GM21381 (cell line): ENCODE measurements at regions not wholly inside any gene's neighbourhood (a gene's known extent, or its start where the extent isn't known, plus 50 kb on each side); places are given as distances from the start of the nearest gene placed in this dataset.

ENCODE experiments used
- ATAC-seq: cut with Tn5 transposase; IDR thresholded peaks from one replicate; pipeline ENCODE4 v1.9.1; 2021; ENCODE audit warnings: mild to moderate bottlenecking, moderate library complexity; ENCODE audit not compliant: unreplicated experiment

DNA sequence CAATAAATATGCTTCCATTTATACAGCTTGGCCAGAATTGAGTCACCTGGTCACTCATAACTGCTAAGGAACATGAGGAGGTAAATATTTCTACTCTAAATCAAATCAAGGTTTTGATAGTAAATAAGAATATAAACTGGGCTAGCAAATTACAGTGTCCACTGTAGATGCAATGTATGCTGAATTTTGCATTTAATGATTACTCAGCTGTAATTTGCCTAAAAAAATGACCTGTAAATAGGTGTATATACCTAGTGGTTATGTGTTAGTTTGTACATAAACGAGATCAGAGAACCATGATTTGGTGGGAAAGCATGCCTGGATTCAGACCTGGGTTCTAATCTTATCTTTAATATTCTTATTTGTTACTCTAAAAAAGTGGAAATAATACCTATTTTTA lies 76.6 kb upstream of the CNTN1 start:
- no peak for ATAC-seq

DNA sequence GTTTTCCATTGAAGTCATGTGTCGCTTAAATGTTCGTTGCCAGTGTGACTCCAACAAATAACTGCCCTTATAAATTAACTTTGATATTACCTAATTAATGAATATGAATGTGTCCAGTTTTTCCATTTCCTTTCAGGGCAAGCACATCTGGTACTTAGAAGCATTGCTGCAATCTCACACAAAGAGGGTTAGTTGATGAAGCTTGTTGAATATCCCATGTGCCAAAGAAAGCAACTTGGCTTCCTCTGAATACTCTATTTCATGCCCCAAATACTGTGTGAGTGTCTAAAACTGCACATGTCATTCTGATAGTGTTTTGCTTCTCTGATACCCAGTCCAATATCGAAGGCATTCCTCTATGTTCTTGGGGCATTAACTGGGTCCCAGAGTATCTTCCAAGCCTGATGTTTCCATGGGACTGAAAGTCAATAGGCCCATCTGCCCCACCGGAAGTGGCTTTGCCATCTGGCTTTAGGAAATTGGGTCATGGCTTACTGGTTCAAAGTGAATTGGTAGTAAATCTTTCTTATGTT lies 75.8 kb upstream of the CNTN1 start:
- no peak for ATAC-seq

DNA sequence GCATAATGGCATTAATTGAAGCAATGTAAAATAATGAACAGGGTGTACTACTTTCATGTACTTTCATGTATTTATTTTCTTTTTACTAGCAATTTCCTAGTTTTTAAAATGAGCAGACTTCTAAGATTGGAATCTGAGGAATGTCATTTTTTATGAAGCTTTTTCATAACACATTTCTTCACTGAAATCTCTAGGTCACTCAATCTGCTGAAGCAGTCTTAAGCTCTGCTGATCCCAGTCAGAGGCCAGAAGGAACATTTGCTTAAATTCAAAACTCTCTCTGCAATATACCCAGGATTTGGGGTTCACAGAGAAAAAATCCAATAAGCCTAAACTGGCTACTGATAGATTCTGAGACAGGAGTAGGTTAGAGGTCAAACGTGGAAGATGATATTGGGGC lies 73.6 kb upstream of the CNTN1 start:
- ATAC-seq: no peak

DNA sequence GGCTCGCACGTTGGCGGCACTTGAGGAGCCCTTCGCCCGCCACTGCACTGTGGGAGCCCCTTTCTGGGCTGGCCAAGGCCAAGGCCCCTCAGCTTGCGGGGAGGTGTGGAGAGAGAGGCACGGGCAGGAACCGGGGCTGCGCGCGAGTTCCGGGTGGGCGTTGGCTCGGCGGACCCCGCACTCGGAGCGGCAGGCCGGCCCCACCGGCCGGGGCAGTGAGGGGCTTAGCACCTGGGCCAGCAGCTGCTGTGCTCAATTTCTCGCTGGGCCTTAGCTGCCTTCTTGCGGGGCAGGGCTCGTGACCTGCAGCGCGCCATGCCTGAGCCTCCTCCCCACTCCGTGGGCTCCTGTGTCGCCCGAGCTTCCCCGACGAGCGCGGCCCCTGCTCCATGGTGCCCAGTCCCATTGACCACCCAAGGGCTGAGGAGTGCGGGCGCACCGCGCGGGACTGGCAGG lies 71.6 kb upstream of the CNTN1 start:
- no peak for ATAC-seq

DNA sequence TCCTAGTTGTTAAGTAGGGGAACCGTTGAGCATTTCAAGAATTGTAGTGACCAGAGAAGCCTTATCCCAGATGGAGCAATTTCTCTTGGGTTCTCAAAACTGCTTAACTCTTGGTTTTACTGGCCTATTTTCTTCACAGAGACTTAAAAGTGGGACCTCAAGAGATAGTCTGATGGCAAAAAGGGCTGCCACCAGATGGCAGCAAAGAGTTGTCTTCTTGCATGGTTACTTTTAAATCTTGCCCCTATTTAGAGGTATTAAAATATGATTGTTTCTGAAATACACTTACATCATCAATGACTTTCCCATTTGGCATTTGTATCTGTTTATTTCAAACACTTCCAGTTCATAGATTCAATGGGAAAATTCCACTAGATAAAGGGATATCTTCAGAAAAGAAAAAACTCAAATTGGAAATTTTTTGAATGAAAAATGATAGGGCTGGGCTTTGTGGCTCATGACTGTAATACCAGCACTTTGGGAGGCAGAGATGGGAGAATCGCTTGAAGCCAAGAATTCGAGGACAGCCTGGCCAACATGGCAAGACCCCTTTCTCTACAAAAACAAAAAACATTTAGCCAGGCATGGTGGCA lies 69.9 kb upstream of the CNTN1 start:
- no peak for ATAC-seq

DNA sequence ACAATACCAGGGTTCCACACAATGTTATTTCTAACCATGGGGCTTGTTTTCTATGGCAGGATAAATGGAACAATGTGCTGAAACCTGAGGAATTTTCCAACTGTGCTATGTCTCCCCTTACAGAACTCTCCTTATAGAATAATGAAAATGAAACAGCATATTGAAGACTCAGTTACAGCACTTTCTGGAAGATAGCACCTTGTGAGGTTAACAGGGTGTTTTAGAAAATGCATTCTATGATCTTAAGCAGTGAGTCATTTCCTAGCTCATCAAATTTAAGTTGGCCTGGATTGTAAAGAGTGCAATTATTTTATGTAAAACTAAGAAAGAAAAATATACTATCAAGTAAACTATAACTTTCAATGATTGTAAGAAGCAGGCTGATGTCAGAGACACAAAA lies 60.1 kb upstream of the CNTN1 start:
- no peak for ATAC-seq

DNA sequence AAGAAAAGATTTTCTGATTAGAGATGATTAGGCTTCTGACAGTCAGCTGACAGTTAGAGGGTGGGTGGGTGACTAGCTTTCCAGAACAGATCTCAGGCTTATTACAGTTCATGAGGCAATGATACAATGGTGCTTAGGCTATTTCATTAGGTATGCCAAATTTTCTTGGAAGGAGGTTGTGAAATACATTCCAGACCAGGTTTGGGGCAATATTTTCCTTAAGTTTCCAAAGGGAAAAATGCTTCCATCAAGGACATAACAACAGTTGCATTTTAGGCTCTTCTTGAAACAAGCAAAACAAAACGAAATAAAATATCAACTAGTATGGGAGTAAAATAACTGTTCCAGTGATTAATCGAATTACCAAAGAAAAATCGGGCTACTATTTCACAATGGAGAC lies 59.3 kb upstream of the CNTN1 start:
- no peak for ATAC-seq

DNA sequence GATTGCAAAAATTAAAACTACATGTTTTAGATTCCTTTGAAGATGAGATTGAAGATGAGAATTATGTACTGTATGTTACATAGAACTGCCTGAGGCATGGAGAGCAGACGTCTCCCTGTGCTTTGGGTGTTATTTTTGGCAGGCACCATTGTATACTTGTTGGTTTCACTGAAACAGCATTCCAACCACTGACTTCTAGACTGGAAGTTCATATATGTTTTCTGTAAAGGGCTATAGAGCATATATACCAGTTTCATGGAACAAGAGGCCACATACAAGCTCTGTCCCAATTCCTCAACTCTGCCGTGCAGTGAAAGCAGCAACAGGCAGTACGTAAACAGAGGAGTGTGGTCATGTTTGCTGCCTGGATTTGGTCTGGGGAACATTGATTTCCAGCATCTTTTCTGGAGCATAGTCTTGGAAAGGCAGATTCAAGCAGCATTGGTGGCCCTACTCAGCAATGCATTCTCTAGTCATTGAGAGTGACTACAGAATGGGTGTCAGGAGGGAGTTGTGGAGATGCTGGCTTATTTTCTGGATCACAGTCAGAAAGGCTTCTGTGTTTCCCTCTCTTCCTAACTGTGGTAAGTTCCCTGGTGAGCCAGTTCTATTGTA lies 57.6 kb upstream of the CNTN1 start:
- ATAC-seq: no peak

DNA sequence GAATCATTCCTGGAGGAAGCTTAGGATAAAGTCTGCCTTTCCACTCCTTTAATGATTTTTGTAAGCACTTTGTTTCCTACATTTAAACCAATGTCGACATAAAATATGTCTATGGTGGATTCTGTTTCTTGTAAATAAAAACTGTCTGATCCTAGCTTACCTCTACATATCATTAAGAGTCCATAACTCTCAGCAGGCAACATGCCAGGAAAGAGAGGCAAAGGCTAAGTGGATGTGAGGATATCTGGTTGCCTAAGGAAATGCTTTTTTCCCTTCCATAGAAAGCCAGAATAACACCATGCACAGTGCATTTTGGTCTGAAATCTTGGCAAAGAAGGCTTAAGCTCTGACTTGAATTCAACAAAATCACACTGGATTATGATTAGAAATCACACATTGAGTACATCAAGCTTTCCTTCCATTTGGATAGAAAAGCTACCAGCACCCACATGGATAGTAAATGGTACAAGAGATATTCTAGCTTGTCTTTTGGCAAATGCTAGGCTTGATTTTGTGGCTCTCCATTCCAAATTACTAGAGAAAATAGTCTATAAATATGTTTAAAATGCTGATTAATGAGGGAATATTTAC lies 57.0 kb upstream of the CNTN1 start:
- ATAC-seq: no peak
